ENCODE measurements at regions not wholly inside any gene's neighbourhood (a gene's known extent, or its start where the extent isn't known, plus 50 kb on each side); places are given as distances from the start of the nearest gene placed in this dataset.

- no peak for DNase-seq
Measured at GRCh38 chr20:22795433-22795832, 211.1 kb upstream of the FOXA2 start.

- DNase-seq = no peak
Measured at GRCh38 chr20:22795871-22796270, 211.5 kb upstream of the FOXA2 start.

GRCh38 chr20:22796469-22797077, 212.2 kb upstream of the FOXA2 start:
- no peak for DNase-seq

- no peak for DNase-seq
Measured at GRCh38 chr20:22797103-22797502, 212.7 kb upstream of the FOXA2 start.

GRCh38 chr20:22799687-22800086, 215.3 kb upstream of the FOXA2 start:
- DNase-seq = no peak

- no peak for DNase-seq
Measured at GRCh38 chr20:22800129-22800528, 215.8 kb upstream of the FOXA2 start.

GRCh38 chr20:22801528-22801927, 217.2 kb upstream of the FOXA2 start:
- DNase-seq = no peak

GRCh38 chr20:22802296-22802695, 217.9 kb upstream of the FOXA2 start:
- no peak for DNase-seq

GRCh38 chr20:22805219-22805618, 220.8 kb upstream of the FOXA2 start:
- no peak for DNase-seq

- DNase-seq = no peak
Measured at GRCh38 chr20:22805996-22806395, 221.6 kb upstream of the FOXA2 start.

GRCh38 chr20:22807045-22807444, 222.7 kb upstream of the FOXA2 start:
- no peak for DNase-seq

GRCh38 chr20:22807646-22808244, 223.4 kb upstream of the FOXA2 start:
- no peak for DNase-seq

- no peak for DNase-seq
Measured at GRCh38 chr20:22808628-22809027, 224.3 kb upstream of the FOXA2 start.

GRCh38 chr20:22810030-22810429, 225.1 kb upstream of the SSTR4 start:
- no peak for DNase-seq

GRCh38 chr20:22810626-22811569, 224.2 kb upstream of the SSTR4 start:
- no peak for DNase-seq

GRCh38 chr20:22814471-22815205, 220.5 kb upstream of the SSTR4 start:
- no peak for DNase-seq

- no peak for DNase-seq
Measured at GRCh38 chr20:22815206-22815551, 219.9 kb upstream of the SSTR4 start.

- no peak for DNase-seq
Measured at GRCh38 chr20:22815603-22816315, 219.4 kb upstream of the SSTR4 start.

- DNase-seq = no peak
Measured at GRCh38 chr20:22818636-22819035, 216.5 kb upstream of the SSTR4 start.

- DNase-seq = no peak
Measured at GRCh38 chr20:22819112-22819511, 216.0 kb upstream of the SSTR4 start.

GRCh38 chr20:22819784-22820183, 215.3 kb upstream of the SSTR4 start:
- no peak for DNase-seq

GRCh38 chr20:22821081-22821727, 213.9 kb upstream of the SSTR4 start:
- DNase-seq = no peak
